Loucy (cell line): ENCODE measurements at regions not wholly inside any gene's neighbourhood (a gene's known extent, or its start where the extent isn't known, plus 50 kb on each side); places are given as distances from the start of the nearest gene placed in this dataset.

Source experiments
- H2AFZ ChIP-seq: fragments of 200-600 bp; sonication (generic); 2 replicates; pipeline ENCODE4 v1.6.0; 2016; ENCODE audit warnings: antibody characterized with exemption, mild to moderate bottlenecking, low read length, moderate library complexity
- H3F3A ChIP-seq: fragments of 200-600 bp; 2 replicates; pipeline ENCODE4 v1.6.0; 2016; ENCODE audit warnings: antibody characterized with exemption, low read depth, mild to moderate bottlenecking
- H3K27me3 ChIP-seq: fragments of 200-600 bp; sonication (generic); 2 replicates; pipeline ENCODE4 v1.6.1; 2014; ENCODE audit warnings: low read length, mild to moderate bottlenecking; ENCODE audit not compliant: insufficient read depth, poor library complexity, severe bottlenecking
- H3K36me3 ChIP-seq: fragments of 200-600 bp; sonication (generic); 2 replicates; pipeline ENCODE4 v1.6.1; 2016; ENCODE audit warnings: low read length; ENCODE audit not compliant: insufficient read depth
- H3K4me1 ChIP-seq: fragments of 200-600 bp; sonication (generic); 2 replicates; pipeline ENCODE4 v1.5.1; 2014; ENCODE audit warnings: low read length, mild to moderate bottlenecking; ENCODE audit not compliant: insufficient read depth, poor library complexity, severe bottlenecking
- H3K4me2 ChIP-seq: fragments of 200-600 bp; sonication (generic); 2 replicates; pipeline ENCODE4 v1.6.0; 2014; ENCODE audit warnings: antibody characterized with exemption, low read length, low read depth, mild to moderate bottlenecking; ENCODE audit not compliant: poor library complexity, severe bottlenecking
- H3K4me3 ChIP-seq: fragments of 200-600 bp; sonication (generic); 2 replicates; pipeline ENCODE4 v1.5.1; 2014; ENCODE audit warnings: low read length, mild to moderate bottlenecking, mixed read lengths; ENCODE audit not compliant: poor library complexity, severe bottlenecking
- H3K79me2 ChIP-seq: fragments of 200-600 bp; sonication (generic); 2 replicates; pipeline ENCODE4 v1.6.1; 2014; ENCODE audit warnings: low read length; ENCODE audit not compliant: insufficient read depth
- H3K9ac ChIP-seq: fragments of 200-600 bp; sonication (generic); 2 replicates; pipeline ENCODE4 v1.6.0; 2014; ENCODE audit warnings: mild to moderate bottlenecking, low read depth, low read length, moderate library complexity; ENCODE audit not compliant: poor library complexity, severe bottlenecking
- H3K9me2 ChIP-seq: fragments of 200-600 bp; sonication (generic); replicated peaks from 2 replicates; pipeline ENCODE4 v1.6.1; 2016; ENCODE audit warnings: low read depth, low read length, mixed read lengths
- H3K9me3 ChIP-seq: fragments of 200-600 bp; sonication (generic); 2 replicates; pipeline ENCODE4 v1.6.1; 2014; ENCODE audit warnings: mild to moderate bottlenecking, antibody characterized with exemption, low read length, low read depth; ENCODE audit not compliant: insufficient read depth
- H4K20me1 ChIP-seq: fragments of 200-600 bp; sonication (generic); 2 replicates; pipeline ENCODE4 v1.6.0; 2014; ENCODE audit warnings: antibody characterized with exemption, low read length, mild to moderate bottlenecking; ENCODE audit not compliant: insufficient read depth, poor library complexity, severe bottlenecking
- CTCF ChIP-seq: fragments of 200-600 bp; sonication (generic); conservative IDR thresholded peaks from 2 replicates; pipeline ENCODE4 v1.5.1; 2014; ENCODE audit warnings: mild to moderate bottlenecking, antibody characterized with exemption, low read length
- EZH2phosphoT487 ChIP-seq: fragments of 200-600 bp; IDR thresholded peaks from 2 replicates; pipeline ENCODE4 v1.6.1; 2018; ENCODE audit warnings: antibody characterized with exemption, mild to moderate bottlenecking, moderate library complexity, borderline replicate concordance

- Histone ChIP-seq H3K9ac (no peak overlapping the region), H3K79me2 (no peaks in the 10 kb centered on the region), H3K27me3 (no peaks in the 10 kb centered on the region), H3K4me1 (no peaks in the 10 kb centered on the region), H3K9me2 (no peaks in the 10 kb centered on the region), H3K4me2 (no peak overlapping the region), H3K36me3 (no peaks in the 10 kb centered on the region), H3K9me3 (no peaks in the 10 kb centered on the region), H4K20me1 (no peaks in the 10 kb centered on the region), H3F3A (no peaks in the 10 kb centered on the region), H3K4me3 (no peak overlapping the region), H2AFZ (peak overlapping the region; percentile 42; the same call in 1 of the 2 replicates)
- TF ChIP-seq CTCF: peak; percentile 66
- TF ChIP-seq EZH2phosphoT487: no peak
Observed at GRCh38 chr2:58553937-58554336, 312.8 kb upstream of the FANCL start.

GRCh38 chr2:58553522-58553921 is 312.4 kb upstream of the FANCL start:
- Histone ChIP-seq H3K27me3 (no peaks in the 10 kb centered on the region), H3K9me2 (no peaks in the 10 kb centered on the region), H3F3A (no peaks in the 10 kb centered on the region), H2AFZ (peak overlapping the region; percentile 42; the same call in 1 of the 2 replicates), H3K4me1 (no peaks in the 10 kb centered on the region), H3K4me2 (no peak overlapping the region), H3K79me2 (no peaks in the 10 kb centered on the region), H3K9ac (no peak overlapping the region), H3K36me3 (no peaks in the 10 kb centered on the region), H3K4me3 (no peak overlapping the region), H4K20me1 (no peaks in the 10 kb centered on the region), H3K9me3 (no peaks in the 10 kb centered on the region)
- TF ChIP-seq CTCF (no peak), EZH2phosphoT487 (no peak)

- no peaks in the 10 kb centered on the region for H3K27me3 ChIP-seq
- H3K4me3 ChIP-seq: no peak overlapping the region
- H3K9ac ChIP-seq: no peak overlapping the region
- H3K9me3 ChIP-seq: no peaks in the 10 kb centered on the region
- TF ChIP-seq EZH2phosphoT487: no peak
- TF ChIP-seq CTCF: no peak
- H4K20me1 ChIP-seq: no peaks in the 10 kb centered on the region
- no peak overlapping the region for H2AFZ ChIP-seq
- H3F3A ChIP-seq: no peaks in the 10 kb centered on the region
- no peak overlapping the region for H3K4me2 ChIP-seq
- no peaks in the 10 kb centered on the region for H3K36me3 ChIP-seq
- no peaks in the 10 kb centered on the region for H3K79me2 ChIP-seq
- H3K9me2 ChIP-seq: no peaks in the 10 kb centered on the region
- no peaks in the 10 kb centered on the region for H3K4me1 ChIP-seq
Observed at GRCh38 chr2:58545300-58546280, 304.5 kb upstream of the FANCL start.
